Gastrocnemius medialis (tissue), 4 donors: ENCODE measurements at regions not wholly inside any gene's neighbourhood (a gene's known extent, or its start where the extent isn't known, plus 50 kb on each side); places are given as distances from the start of the nearest gene placed in this dataset.
"Not testable (repeated sequence)": the region's sequence is repeated elsewhere in the genome, so short reads cannot be mapped to it uniquely, and the experiment has no call there.

Experiments
- POLR2A ChIP-seq, 2 donors: fragments of 450-650 bp; IDR thresholded peaks; one replicate each; pipeline ENCODE4 v1.6.1; 2017; ENCODE audit warnings: antibody characterized with exemption in 2 of 2, mild to moderate bottlenecking in 2 of 2, moderate library complexity in 2 of 2
- TF ChIP-seq, protein P1 (sequence below), 5 experiments: fragments of 450-650 bp in 3 of 5; fragments of 200-600 bp in 2 of 5; sonication (generic) in 2 of 5; IDR thresholded peaks in 4 of 5; conservative IDR thresholded peaks in 1 of 5; 1 replicate in 4 of 5; 2 replicates in 1 of 5; pipeline ENCODE4 v1.5.1; 2016 to 2019; ENCODE audit warnings: antibody characterized with exemption in 5 of 5, mild to moderate bottlenecking in 3 of 5, moderate library complexity in 3 of 5

DNA sequence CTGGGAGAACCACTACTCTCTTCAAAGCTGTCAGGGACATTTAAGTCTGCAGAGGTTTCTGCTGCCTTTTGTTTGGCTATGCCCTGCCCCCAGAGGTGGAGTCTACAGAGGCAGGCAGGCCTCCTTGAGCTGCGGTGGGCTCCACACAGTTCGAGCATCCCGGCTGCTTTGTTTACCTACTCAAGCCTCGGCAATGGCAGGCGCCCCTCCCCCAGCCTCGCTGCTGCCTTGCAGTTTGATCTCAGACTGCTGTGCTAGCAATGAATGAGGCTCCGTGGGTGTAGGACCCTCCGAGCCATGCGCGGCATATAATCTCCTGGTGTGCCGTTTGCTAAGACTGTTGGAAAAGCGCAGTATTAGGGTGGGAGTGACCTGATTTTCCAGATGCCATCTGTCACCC, 115.3 kb upstream of the WNT7A start:
- TF ChIP-seq, protein P1, sequence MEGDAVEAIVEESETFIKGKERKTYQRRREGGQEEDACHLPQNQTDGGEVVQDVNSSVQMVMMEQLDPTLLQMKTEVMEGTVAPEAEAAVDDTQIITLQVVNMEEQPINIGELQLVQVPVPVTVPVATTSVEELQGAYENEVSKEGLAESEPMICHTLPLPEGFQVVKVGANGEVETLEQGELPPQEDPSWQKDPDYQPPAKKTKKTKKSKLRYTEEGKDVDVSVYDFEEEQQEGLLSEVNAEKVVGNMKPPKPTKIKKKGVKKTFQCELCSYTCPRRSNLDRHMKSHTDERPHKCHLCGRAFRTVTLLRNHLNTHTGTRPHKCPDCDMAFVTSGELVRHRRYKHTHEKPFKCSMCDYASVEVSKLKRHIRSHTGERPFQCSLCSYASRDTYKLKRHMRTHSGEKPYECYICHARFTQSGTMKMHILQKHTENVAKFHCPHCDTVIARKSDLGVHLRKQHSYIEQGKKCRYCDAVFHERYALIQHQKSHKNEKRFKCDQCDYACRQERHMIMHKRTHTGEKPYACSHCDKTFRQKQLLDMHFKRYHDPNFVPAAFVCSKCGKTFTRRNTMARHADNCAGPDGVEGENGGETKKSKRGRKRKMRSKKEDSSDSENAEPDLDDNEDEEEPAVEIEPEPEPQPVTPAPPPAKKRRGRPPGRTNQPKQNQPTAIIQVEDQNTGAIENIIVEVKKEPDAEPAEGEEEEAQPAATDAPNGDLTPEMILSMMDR (IDR thresholded peaks at IDR 0.05 in 4 of 5, conservative IDR thresholded peaks at IDR 0.05 in 1 of 5): not testable (repeated sequence)
- not testable (repeated sequence) for TF ChIP-seq POLR2A (IDR thresholded peaks at IDR 0.05)
